ENCODE measurements at regions not wholly inside any gene's neighbourhood (a gene's known extent, or its start where the extent isn't known, plus 50 kb on each side); places are given as distances from the start of the nearest gene placed in this dataset.

- DNase-seq, result no peak
Observed at GRCh38 chr18:78561757-78562510, 417.7 kb upstream of the SALL3 start.

GRCh38 chr18:78562531-78562961 is 417.1 kb upstream of the SALL3 start:
- DNase-seq, result no peak

GRCh38 chr18:78563110-78563509 is 416.5 kb upstream of the SALL3 start:
- no peak for DNase-seq

- DNase-seq, result no peak
Observed at GRCh38 chr18:78564030-78564429, 415.6 kb upstream of the SALL3 start.

- no peak for DNase-seq
Observed at GRCh38 chr18:78564518-78564917, 415.1 kb upstream of the SALL3 start.

- DNase-seq, result no peak
Observed at GRCh38 chr18:78565240-78565639, 414.4 kb upstream of the SALL3 start.

- no peak for DNase-seq
Observed at GRCh38 chr18:78566065-78566464, 413.6 kb upstream of the SALL3 start.

- no peak for DNase-seq
Observed at GRCh38 chr18:78566720-78567119, 412.9 kb upstream of the SALL3 start.

GRCh38 chr18:78571063-78571785 is 408.4 kb upstream of the SALL3 start:
- no peak for DNase-seq

GRCh38 chr18:78571831-78572347 is 407.7 kb upstream of the SALL3 start:
- no peak for DNase-seq

- DNase-seq, result no peak
Observed at GRCh38 chr18:78573773-78574172, 405.8 kb upstream of the SALL3 start.

- DNase-seq, result no peak
Observed at GRCh38 chr18:78576967-78577366, 402.7 kb upstream of the SALL3 start.

- DNase-seq, result no peak
Observed at GRCh38 chr18:78579449-78579848, 400.2 kb upstream of the SALL3 start.

- no peak for DNase-seq
Observed at GRCh38 chr18:78579854-78580577, 399.6 kb upstream of the SALL3 start.

- DNase-seq, result no peak
Observed at GRCh38 chr18:78580835-78581339, 398.7 kb upstream of the SALL3 start.

GRCh38 chr18:78582181-78582709 is 397.4 kb upstream of the SALL3 start:
- no peak for DNase-seq

- no peak for DNase-seq
Observed at GRCh38 chr18:78582898-78583738, 396.5 kb upstream of the SALL3 start.

- no peak for DNase-seq
Observed at GRCh38 chr18:78583739-78584458, 395.7 kb upstream of the SALL3 start.

GRCh38 chr18:78584459-78585022 is 395.1 kb upstream of the SALL3 start:
- DNase-seq, result no peak

- DNase-seq, result no peak
Observed at GRCh38 chr18:78586586-78586985, 393.0 kb upstream of the SALL3 start.

GRCh38 chr18:78587096-78587495 is 392.5 kb upstream of the SALL3 start:
- DNase-seq, result no peak

Measured in right hindlimb (tissue), 1 donor.